Uterus (tissue), 3 donors: ENCODE measurements at regions not wholly inside any gene's neighbourhood (a gene's known extent, or its start where the extent isn't known, plus 50 kb on each side); places are given as distances from the start of the nearest gene placed in this dataset.

Experiments used
- DNase-seq, 2 donors: peaks; one replicate each; pipeline ENCODE4 v3.0.0-alpha.2; 2019 to 2020
- H3K27ac ChIP-seq, 2 donors: fragments of 200-600 bp; sonication (generic); 1 replicate in 1 of 2; 2 replicates in 1 of 2; pipeline ENCODE4 v1.5.1; 2016 to 2018
- H3K27me3 ChIP-seq, 2 donors: fragments of 200-600 bp; sonication (generic); one replicate each; pipeline ENCODE4 v1.5.1; 2018 to 2019; ENCODE audit warnings: control low read depth in 1 of 2
- H3K36me3 ChIP-seq, 2 donors: fragments of 200-600 bp; sonication (generic); one replicate each; pipeline ENCODE4 v1.5.1; 2019; ENCODE audit warnings: control low read depth in 1 of 2
- H3K4me1 ChIP-seq, 2 donors: fragments of 200-600 bp; sonication (generic); one replicate each; pipeline ENCODE4 v1.5.1; 2018 to 2019; ENCODE audit warnings: control low read depth in 1 of 2
- H3K4me3 ChIP-seq, 2 donors: fragments of 200-600 bp; sonication (generic); 1 replicate in 1 of 2; 2 replicates in 1 of 2; pipeline ENCODE4 v1.5.1; 2018 to 2019; ENCODE audit warnings: mild to moderate bottlenecking in 1 of 2
- H3K9me3 ChIP-seq, 2 donors: fragments of 200-600 bp; sonication (generic); one replicate each; pipeline ENCODE4 v1.5.1; 2019; ENCODE audit warnings: control low read depth in 1 of 2
- CTCF ChIP-seq, 4 experiments: fragments of 200-600 bp in 2 of 4; fragments of 450-650 bp in 2 of 4; sonication (generic) in 2 of 4; IDR thresholded peaks; one replicate each; pipeline ENCODE4 v1.5.1; 2016 to 2019; ENCODE audit warnings: antibody characterized with exemption in 4 of 4, mild to moderate bottlenecking in 2 of 4, moderate library complexity in 1 of 4
- POLR2A ChIP-seq, 2 donors: fragments of 450-650 bp; IDR thresholded peaks; one replicate each; pipeline ENCODE4 v1.6.1; 2016; ENCODE audit warnings: antibody characterized with exemption in 2 of 2, mild to moderate bottlenecking in 1 of 2, moderate library complexity in 1 of 2
- intact Hi-C: fragments of 100-400 bp; cut with DNase I; formaldehyde crosslinking; loops from one replicate; pipeline ENCODE4 v1.15.1; 2023; ENCODE audit warnings: low total_unique reads
- donor health status: DM: yes; HTN: yes; CAD: no.

GRCh38 chr3:31468433-31468832 lies 64.3 kb upstream of the STT3B start:
- Histone ChIP-seq H3K9me3 (no peaks in the 10 kb centered on the region), H3K27ac (no peak overlapping the region), H3K4me1 (no peaks in the 10 kb centered on the region), H3K36me3 (no peaks in the 10 kb centered on the region), H3K27me3 (no peaks in the 10 kb centered on the region), H3K4me3 (no peak overlapping the region)
- no peak for DNase-seq
- no peak for TF ChIP-seq CTCF (IDR thresholded peaks at IDR 0.05)
- TF ChIP-seq POLR2A (IDR thresholded peaks at IDR 0.05), result no peak
- intact Hi-C loops, result no loop called here

DNA sequence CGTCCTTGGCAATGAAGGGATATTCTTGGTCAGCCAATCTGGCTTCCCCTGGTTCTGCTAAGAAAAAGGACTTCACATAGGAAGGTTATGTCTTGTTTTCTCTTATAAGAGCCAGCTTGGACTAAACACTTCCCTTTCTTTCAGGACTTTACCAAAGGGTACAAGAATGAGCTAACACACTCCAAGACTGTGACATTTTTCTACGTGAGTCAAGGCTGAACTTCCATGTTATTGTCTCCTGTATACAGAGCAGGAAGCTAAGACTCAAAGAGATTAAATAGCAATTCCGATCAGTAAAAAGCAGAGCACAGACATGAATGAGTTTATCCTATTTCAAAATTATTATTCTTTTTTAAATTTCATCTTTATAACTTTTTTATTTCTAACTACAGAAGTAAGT lies 63.3 kb upstream of the STT3B start:
- no peak overlapping the region for H3K4me3 ChIP-seq
- H3K36me3 ChIP-seq, result no peaks in the 10 kb centered on the region
- intact Hi-C loops, result no loop called here
- no peaks in the 10 kb centered on the region for H3K27me3 ChIP-seq
- H3K27ac ChIP-seq, result no peak overlapping the region
- H3K9me3 ChIP-seq, result no peaks in the 10 kb centered on the region
- no peak for DNase-seq
- TF ChIP-seq POLR2A (IDR thresholded peaks at IDR 0.05) (no peak), CTCF (IDR thresholded peaks at IDR 0.05) (no peak)
- no peaks in the 10 kb centered on the region for H3K4me1 ChIP-seq

DNA sequence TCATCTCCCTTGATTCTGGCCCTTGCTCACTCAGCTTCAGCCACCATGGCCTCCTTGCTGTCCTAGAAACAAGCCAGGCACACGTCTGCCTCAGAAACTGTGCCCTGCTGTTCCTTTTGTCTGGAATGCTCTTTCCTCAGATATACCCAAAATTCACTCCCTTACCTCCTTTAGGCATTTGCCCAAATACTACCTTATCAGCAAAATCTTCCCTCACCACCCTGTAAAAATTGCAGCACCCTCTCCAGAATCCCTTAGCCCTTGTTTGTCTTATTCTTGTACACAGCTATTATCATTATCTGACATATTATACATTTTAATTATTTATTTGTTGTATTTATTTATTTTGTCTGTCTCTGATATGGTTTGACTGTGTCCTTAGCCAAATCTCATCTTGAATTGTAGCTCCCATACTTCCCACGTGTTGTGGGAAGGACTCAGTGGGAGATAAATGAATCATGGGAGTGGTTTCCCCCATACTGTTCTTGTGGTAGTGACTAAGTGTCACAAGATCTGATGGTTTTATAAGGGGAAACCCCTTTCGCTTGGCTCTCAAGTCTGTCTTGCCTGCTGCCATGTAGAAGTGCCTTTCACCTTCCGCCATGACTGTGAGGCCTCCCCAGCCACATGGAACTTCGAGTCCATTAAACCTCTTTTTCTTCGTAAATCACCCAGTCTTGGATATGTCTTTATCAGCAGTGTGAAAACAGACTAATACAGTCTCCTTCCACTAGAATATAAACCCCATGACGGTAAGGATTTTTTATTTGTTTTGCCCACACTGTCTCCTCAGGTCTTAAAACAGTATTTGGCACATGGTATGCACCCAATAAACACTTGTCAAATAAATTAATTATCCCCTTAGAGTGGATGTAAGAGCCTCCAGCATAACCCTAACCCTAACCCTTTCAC lies 60.0 kb upstream of the STT3B start:
- no peaks in the 10 kb centered on the region for H3K9me3 ChIP-seq
- no peaks in the 10 kb centered on the region for H3K4me1 ChIP-seq
- intact Hi-C loops, result no loop called here
- no peaks in the 10 kb centered on the region for H3K36me3 ChIP-seq
- DNase-seq, result no peak
- no peaks in the 10 kb centered on the region for H3K27me3 ChIP-seq
- no peak overlapping the region for H3K27ac ChIP-seq
- TF ChIP-seq CTCF (IDR thresholded peaks at IDR 0.05) (no peak), POLR2A (IDR thresholded peaks at IDR 0.05) (no peak)
- no peak overlapping the region for H3K4me3 ChIP-seq

- Histone ChIP-seq H3K36me3 (no peaks in the 10 kb centered on the region), H3K9me3 (no peaks in the 10 kb centered on the region), H3K27me3 (no peaks in the 10 kb centered on the region), H3K4me1 (no peaks in the 10 kb centered on the region), H3K27ac (no peak overlapping the region), H3K4me3 (no peak overlapping the region)
- intact Hi-C loops, result no loop called here
- TF ChIP-seq POLR2A (IDR thresholded peaks at IDR 0.05), result no peak
- TF ChIP-seq CTCF (IDR thresholded peaks at IDR 0.05), result no peak
- no peak for DNase-seq
Observed at GRCh38 chr3:31476209-31476608, 56.5 kb upstream of the STT3B start.

GRCh38 chr3:31479431-31479830 lies 53.3 kb upstream of the STT3B start:
- TF ChIP-seq CTCF (IDR thresholded peaks at IDR 0.05) (no peak), POLR2A (IDR thresholded peaks at IDR 0.05) (no peak)
- DNase-seq, result no peak
- no peaks in the 10 kb centered on the region for H3K9me3 ChIP-seq
- no peaks in the 10 kb centered on the region for H3K4me1 ChIP-seq
- no peak overlapping the region for H3K27ac ChIP-seq
- no peaks in the 10 kb centered on the region for H3K36me3 ChIP-seq
- H3K27me3 ChIP-seq, result no peaks in the 10 kb centered on the region
- H3K4me3 ChIP-seq, result no peak overlapping the region
- intact Hi-C loops, result no loop called here
